Hematopoietic multipotent progenitor cell treated with erythropoietin and hydrocortisone succinate and interleukin-3 and kit ligand, for 8 days (in vitro differentiated cells): ENCODE measurements at regions not wholly inside any gene's neighbourhood (a gene's known extent, or its start where the extent isn't known, plus 50 kb on each side); places are given as distances from the start of the nearest gene placed in this dataset.
"Not testable (repeated sequence)": the region's sequence is repeated elsewhere in the genome, so short reads cannot be mapped to it uniquely, and the experiment has no call there.

Source experiments
- DNase-seq: peaks from one replicate; pipeline ENCODE4 v3.0.0-alpha.2; 2015

DNA sequence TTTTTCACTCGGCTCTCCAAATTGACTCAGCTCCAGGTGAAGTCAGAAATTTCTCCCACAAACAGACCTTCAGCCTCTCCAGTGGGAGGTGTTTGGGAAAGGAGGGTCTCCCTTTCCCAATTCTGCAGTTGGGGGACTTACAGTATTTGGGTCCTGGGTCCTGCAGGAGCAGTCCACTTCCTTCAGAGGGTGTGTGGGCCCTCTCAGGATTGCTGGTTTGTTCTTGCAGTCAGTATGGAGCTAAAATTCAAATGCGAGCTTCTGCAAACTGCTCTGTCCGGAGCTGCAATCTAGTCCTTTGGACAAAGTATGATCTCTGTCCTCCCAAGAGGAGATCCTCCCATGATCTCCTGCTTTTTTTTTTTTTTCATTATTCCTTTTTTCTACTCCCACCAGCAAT lies 87.9 kb upstream of the MSTN start:
- DNase-seq: no peak

DNA sequence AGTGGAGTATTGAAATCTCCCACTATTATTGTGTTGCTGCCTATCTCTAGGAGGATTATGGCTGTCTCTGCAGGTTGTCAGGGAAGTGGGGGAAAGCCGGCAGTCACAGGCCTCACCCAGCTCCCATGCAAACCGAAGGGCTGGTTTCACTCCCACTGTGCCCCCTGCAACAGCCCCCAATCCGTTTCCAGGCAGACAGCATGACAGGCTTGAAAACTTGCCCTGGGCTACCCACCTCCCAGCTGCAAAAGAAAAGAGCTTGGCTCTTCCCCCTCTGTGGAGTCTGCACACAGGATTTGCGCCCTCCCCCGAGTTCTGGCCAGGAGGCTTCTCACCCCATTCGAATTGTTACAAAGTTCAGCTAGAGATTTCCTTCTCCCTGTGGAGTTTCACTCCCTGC lies 87.4 kb upstream of the MSTN start:
- DNase-seq: no peak

DNA sequence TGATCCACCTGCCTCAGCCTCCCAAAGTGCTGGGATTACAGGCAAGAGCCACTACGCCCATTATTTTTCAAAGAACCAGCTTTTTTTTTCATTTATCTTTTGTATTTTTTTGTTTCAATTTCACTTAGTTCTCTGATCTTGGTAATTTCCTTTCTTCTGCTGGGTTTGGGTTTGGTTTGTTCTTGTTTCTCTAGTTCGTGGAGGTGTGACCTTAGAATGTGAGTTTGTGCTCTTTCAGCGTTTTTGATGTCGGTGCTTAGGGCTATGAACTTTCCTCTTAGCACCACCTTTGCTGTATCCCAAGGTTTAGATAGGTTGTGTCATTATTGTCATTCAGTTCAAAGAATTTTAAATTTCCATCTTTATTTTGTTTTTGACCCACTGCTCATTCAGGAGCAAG lies 86.7 kb upstream of the MSTN start:
- DNase-seq: no peak

DNA sequence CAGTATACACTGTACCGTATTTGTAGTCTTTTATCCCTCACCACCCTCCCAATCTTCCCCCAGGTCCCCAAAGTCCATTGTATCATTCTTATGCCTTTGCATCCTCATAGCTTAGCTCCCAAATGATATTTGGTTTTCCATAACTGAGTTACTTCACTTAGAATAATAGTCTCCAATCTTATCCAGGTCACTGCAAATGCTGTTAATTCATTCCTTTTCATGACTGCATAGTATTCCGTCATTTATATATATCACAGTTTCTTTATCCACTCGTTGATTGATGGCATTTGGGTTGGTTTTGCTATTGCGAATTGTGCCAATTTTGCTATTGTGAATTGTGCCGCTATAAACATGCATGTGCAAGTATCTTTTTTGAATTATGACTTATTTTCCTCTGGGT lies 83.6 kb upstream of the MSTN start:
- DNase-seq: not testable (repeated sequence)

DNA sequence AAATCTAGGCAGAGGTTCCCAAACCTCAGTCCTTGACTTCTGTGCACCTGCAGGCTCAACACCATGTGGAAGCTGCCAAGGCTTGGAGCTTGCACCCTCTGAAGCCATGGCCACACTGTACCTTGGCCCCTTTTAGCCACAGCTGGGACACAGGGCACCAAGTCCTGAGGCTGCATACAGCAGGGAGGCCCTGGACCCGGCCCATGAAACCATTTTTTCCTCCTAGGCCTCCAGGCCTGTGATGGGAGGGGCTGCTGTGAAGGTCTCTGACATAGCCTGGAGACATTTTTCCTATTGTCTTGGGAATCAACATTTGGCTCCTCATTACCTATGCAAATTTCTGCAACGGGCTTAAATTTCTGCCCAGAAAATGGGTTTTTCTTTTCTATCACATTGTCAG lies 77.9 kb upstream of the MSTN start:
- DNase-seq: not testable (repeated sequence)

DNA sequence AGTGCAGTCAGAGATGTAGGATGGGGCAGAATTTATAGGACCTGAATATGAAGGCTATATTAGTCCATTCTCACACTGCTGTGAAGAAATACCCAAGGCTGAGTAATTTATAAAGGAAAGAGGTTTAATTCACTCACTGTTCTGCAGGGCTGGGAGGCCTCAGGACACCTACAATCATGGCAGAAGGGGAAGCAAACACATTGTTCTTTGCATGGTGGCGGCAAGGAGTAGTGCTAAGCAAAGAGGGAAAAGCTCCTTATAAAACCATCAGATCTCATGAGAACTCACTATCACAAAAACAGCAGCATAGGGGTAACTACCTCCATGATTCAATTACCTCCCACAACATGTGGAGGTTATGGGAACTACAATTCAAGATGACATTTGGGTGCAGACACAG lies 76.8 kb upstream of the MSTN start:
- no peak for DNase-seq

DNA sequence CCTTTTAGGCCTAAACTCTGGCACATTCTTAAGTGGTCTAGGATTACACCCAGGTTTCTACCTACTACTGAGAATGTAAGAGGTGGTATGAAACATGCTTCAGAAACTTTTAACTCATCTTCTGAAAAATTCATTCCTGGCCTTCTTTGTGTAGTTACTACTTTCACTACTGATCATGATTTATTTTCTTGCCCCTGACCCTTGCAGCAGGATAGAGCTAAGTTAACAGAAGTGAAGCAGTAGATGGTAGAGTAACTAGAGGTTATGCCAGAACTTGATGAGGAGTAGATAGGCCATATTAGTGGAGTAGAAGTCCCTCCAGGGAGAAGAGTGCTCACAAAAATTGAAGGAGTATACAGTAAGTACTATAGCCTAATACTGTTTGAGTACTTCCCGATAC lies 75.5 kb upstream of the MSTN start:
- DNase-seq: no peak

DNA sequence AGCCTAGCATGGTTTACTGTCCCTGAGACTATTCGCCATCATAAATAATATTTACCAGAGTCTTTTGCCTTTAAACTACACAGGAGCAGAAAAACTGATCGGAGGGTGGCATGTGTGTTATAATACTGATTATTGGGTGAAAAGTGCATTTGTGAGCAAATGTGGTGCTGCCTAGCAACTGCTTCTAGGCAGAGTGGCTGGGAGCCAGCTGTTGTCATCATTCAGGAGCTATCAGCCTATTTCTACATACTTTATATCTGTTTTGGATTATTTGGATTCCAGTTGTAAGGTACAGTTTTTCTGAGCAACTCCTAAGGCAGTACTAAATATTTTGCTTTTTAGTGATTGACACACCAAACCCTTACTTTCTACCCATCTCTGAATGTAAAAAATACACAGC lies 75.0 kb upstream of the MSTN start:
- no peak for DNase-seq

DNA sequence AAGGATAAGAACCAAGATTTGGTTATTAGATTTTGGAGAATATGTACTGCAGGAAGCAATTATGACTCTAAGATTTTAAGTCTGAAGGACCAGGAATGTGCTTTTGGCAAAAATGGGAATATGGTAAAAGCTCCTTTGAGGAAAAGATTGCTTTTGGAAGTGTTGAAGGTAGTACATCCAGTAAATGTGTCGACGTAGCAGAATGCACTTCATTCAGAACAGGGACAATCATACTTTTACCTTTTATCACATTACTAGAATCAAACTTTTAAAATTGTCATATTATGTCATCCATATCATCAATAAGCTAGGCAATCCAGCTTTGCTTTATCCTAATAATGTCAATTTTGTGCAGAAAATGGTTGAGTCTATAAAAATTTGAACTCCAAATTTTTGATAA lies 74.3 kb upstream of the MSTN start:
- no peak for DNase-seq

DNA sequence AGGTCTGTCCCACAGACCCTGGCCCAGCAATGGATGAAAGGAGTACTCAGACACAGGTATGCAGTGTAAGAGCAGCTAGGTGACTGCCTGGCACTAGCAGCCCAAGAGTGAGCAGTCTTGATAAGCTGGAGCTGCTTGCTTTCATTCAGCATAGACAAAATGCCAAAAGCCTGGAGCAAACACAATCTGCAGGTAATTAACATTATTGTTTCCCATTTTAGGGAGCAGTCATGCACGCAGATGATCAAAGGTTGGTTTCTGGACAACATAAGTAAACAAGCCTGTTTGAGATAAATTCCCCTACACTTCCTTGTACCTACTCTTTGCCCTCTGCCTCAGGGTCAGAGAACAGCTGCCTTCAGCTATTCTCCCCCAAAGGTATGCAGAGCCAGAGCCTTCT lies 73.7 kb upstream of the MSTN start:
- DNase-seq: no peak

DNA sequence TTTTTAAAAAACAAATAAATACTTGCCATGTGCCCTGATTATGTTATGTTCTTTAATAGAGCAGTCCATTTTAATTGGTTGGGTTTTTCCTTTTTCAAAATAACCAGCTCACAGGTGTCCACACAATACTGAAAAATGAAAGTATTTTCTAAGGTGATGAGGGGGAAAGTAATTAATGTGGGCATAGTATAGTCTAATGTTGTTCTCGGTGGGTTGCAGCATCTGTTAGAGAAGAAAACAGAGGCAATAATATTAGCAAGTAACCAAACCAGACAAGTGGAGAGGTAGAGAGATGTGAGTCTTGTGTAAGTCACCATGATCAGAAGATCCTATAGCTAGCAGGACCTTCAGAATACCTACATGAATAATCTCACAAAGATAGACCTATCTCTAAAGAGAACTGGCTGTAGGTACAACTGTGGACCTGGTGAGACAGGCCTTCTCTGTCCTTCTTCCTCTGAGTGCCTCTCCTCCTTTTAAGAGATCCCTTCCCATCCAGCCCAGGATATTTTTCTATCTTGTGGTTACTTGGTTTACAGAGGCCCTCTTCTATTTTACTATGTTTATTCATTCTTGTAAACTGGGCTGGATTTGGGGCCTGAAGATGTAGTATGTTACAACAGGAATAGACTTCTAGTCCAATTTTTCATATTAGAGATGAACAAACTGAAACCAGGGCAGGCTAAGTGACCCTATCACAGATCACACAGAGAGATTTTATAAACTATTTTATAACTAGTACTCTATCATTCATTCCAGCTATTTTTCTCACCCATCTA lies 67.1 kb upstream of the MSTN start:
- DNase-seq: no peak

DNA sequence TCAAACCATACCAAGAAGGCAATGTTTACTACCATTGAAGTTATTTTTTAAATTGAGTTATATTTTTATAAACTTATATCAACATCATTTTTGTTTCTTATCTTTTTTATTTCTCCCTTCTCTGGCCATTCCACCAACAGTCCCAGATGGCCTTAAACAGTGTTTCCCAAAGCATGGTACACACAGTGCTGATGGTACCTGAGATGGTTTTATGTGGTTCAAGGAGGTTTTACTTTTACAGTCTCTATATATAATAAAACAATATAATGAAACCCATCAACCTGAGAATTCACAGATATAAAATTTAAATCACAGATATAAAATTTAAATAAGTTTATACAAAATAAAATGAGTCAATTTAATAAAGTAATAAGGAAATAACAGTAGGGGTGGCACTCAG lies 65.1 kb upstream of the MSTN start:
- DNase-seq: no peak

DNA sequence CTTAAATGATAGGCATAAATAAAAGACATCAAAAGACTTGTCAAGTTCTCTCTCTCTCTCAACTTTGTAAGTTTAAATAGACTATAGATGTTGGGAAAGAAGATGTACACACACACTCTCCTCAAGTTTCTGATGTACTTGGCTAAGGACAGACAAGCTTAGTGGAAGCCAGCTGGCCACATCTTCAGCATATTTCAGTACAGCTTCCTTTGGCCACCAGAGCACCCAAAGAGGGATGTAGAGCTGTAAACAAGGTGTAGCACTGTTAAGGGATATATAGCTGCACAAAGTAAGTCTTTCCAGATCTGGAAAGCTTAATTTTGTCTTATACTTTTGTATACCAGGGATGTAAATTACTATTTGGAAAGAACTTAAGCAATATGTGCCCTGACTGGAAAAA lies 64.3 kb upstream of the MSTN start:
- DNase-seq: no peak

DNA sequence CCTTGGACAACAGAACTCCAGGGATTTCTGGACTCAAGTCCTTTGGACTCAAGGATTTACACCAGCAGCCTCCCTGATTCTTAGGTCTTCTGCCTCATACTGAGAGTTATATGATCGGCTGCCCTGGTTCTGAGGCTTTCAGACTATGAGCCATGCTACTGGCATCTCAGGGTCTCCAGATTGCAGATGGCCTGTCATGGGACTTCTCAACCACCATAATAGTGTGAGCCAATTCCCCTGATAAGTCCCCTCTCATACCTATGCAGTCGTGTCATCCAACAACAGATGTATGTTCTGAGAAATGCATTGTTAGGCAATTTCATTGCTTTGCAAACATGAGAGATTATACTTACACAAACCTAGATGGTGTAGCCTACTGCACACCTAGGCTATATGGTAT lies 61.4 kb upstream of the MSTN start:
- DNase-seq: no peak

DNA sequence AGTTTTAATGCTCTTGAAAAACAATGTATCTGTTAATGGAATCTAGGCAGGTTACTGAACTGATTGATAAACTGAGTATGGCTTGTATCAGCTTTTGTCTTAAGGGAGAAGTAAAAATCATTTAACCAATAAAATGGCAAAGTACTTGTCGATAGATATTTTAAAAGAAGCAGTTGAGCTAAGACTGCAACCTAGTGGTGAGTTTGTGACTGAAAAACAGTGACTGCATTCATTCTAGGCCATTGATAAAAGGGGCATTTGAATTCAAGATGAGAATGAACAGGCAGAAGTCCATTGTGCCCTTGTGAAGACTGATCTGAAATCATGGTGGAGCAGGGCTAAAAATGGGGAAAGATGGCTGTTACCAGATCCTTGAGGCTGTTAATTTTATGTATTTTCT lies 59.4 kb upstream of the MSTN start:
- DNase-seq: peak; percentile 53

DNA sequence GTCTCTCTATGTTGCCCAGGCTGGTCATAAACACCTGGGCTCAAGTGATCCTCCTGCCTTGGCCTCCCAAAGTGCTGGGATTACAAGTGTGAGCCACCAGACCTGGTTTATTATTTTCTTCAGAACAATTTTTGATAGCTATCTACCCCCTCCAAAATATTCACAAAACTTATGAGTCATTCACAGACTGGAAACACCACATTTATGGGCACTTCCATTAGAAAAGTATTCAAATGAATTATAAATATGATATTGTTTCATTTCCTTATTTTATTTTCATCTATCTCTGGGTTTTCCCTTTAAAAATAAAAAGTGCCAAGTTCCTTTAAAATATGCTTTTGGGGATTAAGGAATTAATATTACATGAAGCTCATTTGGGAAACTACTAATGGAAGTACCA lies 58.8 kb upstream of the MSTN start:
- no peak for DNase-seq

DNA sequence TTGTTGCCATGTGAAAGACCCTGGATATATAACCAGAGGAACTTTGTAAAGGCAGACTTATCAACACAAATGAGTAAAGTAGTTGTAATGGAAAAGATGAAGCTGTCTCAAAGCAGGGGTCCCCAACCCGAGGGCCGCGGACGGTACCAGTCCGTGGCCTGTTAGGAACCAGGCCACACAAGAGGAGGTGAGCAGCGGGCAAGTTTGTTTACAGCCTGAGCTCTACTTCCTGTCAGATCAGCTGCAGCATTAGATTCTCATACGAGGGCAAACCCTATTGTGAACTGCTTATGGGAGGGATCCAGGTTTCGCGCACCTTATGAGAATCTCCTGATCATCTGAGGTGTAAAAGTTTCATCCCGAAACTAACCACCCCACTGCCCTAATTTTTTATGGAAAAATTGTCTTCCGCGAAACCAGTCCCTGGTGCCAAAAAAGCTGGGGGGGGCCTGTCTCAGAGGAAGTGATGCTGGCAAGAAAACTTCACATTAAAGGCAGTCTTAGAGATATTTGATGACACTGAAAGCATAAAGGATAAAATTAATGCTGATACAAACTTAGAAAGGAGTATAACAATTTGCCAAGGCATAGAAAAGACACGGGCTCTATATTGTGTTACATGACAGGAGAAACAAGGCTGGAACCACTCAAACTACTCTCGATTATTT lies 57.5 kb upstream of the MSTN start:
- no peak for DNase-seq

DNA sequence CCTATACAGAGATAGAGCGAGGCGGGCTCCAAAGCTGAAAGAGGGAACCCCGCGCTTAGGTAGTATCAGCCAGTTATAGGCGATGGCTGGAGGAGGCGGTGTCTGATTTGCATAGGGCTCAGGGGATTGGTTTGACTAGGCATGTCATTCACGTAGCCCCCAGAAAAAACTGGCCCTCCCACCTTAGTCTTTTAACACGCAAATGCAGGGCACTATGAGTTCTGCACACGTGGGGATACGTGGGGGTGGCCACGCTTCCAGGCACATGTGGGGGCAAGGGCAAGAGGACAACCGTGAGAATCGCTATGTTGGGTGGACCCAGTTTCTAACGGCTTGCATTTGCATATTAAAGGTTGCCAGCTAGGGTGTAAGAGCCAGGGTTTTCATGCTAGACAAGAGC lies 56.7 kb upstream of the MSTN start:
- peak; percentile 63 for DNase-seq

DNA sequence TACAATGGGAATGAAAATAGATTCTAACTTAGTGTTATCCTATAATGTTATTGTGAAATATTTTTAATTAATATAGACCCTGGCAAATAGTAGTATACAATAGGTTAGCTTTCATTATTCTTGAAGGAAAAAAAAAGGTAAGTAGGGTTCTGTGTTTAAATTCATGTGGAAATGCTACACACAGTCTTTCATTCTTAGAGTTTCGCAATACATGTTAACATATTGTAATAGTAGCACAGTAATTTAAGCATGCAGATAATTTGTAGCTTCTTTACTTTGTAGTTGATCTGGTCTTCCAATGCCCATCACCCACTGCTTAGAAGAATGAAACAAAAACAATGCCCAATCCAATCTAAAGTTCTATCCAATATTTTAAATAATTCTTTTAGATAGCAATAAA lies 54.8 kb upstream of the MSTN start:
- no peak for DNase-seq

DNA sequence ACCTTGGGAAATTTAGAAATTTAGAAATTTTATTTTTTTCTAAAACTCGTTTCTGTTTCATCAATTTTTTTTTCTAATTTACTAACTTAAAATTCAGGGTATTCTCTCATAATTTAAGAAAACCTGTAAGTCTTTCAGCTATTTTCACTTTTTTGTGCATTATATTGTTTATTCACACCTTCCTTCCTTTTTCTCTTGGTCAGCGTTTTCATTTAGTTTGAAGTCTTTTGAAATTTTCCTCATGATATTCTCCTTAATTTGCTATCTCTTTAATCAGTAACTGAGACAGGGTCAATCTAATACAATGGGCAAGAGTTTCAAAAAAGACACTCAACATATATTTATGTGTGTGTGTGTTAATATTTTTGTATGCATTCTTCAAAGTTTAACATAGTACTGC lies 50.5 kb upstream of the MSTN start:
- no peak for DNase-seq
